GM19468 (cell line): ENCODE measurements at regions not wholly inside any gene's neighbourhood (a gene's known extent, or its start where the extent isn't known, plus 50 kb on each side); places are given as distances from the start of the nearest gene placed in this dataset.
A peak's percentile ranks its signal among the peaks of the same experiment; 100 is the strongest.
"Not testable (repeated sequence)": the region's sequence is repeated elsewhere in the genome, so short reads cannot be mapped to it uniquely, and the experiment has no call there.

Source experiments
- ATAC-seq: cut with Tn5 transposase; IDR thresholded peaks from one replicate; pipeline ENCODE4 v1.9.1; 2021; ENCODE audit warnings: mild to moderate bottlenecking, moderate library complexity, moderate number of reproducible peaks; ENCODE audit not compliant: unreplicated experiment; ENCODE audit errors: extremely low read depth

DNA sequence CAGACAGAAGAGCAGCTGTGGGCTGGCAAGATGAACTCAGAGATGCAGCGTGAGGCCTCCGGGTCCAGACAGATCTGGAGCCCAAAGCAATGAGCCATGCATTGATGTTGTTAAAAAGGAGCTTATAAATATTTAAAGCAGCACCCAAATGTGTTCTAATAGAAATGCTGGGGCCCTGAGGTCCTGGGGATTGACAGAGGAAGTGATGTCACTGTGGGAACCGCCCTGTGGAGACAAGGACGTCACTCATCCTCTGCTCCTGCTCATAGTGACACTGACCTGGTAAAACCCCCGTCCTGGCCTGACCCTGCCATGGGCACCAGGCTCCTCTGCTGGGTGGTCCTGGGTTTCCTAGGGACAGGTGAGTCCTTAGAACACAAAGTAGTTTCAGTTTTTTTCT, 197.0 kb upstream of the PRSS58 start:
- no peak for ATAC-seq

DNA sequence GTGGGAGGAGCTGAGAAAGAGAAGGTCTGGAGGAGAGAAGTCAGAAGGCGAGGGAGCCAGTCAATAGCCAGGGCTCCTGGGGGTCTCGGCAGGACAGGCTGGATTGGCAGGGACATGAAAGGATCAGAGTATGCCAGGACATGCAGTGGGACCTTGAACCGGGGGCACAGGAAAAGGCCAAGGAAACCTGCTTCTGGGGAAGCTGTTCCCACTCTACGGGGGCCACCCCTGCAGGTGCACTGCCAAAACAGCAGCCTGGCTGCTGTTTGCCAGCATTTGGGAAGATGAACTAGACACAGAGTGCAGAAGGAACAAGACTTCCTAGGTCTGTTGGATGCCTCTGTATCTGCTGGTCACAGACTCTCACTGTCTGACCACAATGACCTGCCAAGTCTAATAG, 194.9 kb upstream of the PRSS58 start:
- no peak for ATAC-seq

DNA sequence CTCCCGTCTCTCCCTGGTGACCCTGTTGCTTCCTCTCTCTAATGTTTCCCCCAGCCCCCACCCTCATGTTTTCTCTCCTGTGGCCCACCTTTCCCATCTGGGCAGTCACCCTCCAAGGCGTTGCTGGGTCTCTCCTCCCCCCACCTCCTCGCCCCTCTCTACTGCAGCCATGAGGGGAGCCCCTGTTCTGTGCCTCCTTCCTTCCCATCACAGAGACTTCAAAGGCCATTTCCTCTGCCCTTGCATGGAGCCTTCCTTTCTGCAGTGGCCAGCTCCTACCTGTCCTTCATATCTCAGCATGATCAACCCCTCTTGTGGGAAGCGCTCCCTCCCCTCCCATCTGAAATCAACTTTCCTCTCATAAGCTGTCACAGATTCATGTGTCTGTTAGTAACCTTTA, 194.0 kb upstream of the PRSS58 start:
- no peak for ATAC-seq

DNA sequence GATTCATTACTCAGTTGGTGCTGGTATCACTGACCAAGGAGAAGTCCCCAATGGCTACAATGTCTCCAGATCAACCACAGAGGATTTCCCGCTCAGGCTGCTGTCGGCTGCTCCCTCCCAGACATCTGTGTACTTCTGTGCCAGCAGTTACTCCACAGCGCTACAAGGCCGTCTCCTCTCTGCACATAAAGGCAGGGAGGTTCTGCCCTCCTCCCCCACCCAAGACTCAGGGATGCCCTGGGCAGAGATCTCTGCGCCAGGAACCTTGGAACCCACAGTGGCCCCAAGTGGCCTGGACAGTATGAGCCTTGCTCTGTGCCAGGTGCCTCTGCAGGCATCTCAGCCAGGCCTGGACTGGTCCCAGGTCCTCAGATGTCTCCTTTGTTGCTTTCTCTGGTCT, 193.4 kb upstream of the PRSS58 start:
- ATAC-seq: no peak

DNA sequence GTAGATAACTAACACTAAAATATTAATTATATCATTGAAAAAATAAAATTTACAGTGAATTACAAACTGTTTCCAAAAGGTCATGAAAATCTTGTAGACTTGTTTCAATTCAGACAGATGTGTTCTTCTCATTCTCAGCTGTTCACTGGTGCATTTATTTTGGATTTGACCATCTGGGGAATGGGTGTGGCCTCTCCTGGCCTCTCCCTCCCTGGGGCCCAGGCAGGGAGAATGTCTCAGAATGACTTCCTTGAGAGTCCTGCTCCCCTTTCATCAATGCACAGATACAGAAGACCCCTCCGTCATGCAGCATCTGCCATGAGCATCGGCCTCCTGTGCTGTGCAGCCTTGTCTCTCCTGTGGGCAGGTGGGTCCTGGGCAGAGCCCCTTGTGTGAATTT, 192.8 kb upstream of the PRSS58 start:
- ATAC-seq: no peak

DNA sequence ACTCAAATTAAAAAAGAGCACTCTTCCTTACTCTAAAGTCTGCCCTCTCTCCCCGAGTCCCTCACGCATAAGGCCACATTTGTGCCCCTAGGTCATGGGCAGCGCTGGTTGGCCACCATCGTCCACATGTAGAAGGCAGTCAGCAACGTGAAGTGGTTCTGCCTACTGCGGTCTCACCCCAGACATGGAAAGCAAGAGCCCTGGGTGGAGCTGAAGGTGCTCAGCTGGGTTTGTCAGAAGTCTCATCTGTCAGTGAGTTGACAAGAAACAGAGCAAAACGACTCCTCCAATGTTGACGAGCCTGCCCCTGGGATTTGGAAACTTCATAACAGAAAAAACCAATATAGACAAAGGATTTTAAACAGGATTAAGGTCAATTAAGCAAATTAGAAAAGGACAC, 192.3 kb upstream of the PRSS58 start:
- no peak for ATAC-seq

DNA sequence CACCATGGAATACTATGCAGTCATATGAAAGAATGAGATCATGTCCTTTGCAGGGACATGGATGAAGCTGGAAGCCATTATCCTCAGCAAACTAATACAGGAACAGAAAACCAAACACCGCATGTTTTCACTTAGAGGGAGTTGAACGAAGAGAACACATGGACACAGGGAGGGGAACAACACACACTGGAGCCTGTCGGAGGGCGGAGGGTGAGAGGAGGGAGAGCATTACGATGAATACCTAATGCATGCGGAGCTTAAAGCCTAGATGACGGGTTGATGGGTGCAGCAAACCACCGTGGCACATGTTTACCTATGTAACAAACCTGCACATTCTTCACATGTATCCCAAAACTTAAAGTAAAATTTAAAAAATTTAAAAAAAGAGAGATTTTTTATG, 191.0 kb upstream of the PRSS58 start:
- ATAC-seq: not testable (repeated sequence)

DNA sequence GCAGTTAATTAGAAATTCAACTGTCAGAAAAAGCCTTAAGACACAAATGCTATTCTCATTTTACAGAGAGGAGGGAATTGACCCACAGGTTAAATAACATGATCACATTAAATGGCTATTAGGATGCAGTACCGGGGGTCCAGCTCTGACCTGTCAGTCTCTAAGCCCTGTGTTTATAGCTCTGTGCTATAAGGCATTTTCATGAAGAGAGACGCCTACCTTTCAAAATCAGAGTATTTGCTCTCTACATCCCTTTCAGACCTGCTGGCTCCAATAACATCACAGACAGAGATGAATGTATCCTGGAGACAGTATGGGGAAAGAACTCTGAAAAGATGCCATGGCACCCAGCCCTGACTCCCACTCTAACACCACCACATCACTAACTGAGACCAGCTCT, 189.9 kb upstream of the PRSS58 start:
- ATAC-seq: no peak

DNA sequence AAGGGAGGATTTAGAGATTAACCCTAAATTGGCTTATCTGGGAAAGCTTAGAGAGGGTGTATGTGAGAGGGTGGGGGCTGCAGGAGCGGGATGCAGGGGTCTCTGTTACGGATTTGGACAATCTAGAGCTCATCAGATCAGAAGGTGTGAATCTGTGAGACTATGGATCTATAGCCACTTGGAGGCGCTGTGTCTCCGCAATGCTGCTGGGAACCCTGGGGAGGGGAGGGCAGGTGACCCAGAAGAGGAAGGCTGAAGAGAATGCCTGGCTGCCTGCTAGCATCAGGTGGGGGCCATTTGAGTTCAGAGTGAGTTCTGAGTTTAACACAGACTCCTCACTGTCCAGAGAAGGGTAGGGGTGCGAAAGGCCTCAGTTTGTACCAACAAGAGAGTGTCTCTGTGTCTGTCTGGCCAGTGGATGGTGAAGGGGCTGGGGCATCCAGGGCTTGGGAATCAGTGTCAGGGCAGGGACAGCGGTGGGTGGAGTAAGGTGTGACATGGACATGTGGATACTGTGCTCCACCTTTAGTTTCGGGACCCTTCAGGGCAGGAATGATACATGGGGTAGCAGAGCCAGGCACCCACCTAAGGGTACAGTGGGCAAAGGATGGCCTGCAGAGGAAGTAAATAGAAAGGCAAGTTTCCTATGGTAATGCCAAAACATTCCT, 187.3 kb upstream of the PRSS58 start:
- ATAC-seq: no peak

DNA sequence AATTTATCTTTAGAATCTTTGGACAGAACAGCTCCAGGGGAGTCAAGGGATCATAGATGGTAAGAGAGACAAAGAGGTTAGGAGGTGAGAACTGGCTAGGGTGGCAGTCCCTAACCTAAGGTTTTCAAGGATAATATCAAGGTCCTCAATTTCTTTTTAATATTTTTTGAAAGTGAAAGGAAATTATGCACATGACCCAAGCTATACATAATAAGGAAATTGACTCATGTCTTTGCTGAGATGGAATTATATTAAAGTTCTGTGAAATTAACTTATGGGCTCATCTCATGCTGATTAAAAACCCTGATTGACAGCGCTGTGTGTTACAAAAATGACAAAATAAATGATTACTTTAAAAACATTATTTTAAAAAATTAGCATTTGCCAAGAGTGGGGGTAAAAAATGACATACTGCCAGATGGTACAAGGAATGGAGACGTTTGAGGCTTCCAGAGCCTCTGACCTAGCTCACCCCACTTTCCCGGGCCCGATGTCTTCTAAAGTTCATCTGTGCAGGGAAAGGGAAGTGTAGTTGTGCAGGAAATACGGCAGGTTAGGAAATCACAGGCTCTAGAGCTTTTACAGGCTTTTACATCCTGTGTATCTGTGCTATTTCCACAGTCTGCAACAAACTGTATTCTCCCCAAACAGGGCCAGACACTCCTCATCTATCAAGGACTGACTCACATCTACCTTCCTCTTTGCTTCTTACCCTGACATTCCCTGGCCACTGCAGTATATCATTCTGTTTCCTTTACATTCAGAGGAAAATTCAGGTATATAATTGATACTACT, 185.6 kb upstream of the PRSS58 start:
- no peak for ATAC-seq

DNA sequence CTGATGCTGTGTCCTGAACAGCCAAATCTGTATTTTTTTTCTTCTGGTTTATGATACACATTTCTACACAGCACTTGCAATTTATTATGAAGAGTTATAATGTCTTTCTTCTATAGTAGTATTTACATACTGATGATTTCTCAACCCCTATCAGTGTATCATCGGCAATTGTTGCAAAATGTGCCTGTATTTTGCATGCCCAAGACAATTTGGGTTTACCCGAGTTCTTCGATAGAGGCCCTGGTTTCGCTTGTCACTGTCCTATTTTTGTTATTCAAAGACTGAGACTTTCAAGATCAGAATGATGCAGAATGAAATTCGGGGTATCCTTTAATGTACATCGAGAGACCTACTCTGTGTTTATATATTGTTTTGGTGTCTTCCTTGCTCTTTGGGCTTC, 184.5 kb upstream of the PRSS58 start:
- no peak for ATAC-seq

DNA sequence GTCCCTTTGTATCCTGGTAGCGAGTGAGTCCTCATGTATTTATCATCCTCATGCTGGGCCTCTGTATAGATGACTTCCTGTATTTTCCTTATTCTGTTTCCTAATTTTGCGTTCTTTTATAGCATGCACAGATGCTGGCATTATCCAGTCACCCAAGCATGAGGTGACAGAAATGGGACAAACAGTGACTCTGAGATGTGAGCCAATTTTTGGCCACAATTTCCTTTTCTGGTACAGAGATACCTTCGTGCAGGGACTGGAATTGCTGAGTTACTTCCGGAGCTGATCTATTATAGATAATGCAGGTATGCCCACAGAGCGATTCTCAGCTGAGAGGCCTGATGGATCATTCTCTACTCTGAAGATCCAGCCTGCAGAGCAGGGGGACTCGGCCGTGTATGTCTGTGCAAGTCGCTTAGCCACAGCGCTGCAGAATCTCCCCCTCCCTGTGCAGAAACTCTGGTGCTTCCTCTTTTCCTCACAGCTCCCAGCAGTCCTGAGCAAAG, 183.1 kb upstream of the PRSS58 start:
- peak; percentile 41 for ATAC-seq

DNA sequence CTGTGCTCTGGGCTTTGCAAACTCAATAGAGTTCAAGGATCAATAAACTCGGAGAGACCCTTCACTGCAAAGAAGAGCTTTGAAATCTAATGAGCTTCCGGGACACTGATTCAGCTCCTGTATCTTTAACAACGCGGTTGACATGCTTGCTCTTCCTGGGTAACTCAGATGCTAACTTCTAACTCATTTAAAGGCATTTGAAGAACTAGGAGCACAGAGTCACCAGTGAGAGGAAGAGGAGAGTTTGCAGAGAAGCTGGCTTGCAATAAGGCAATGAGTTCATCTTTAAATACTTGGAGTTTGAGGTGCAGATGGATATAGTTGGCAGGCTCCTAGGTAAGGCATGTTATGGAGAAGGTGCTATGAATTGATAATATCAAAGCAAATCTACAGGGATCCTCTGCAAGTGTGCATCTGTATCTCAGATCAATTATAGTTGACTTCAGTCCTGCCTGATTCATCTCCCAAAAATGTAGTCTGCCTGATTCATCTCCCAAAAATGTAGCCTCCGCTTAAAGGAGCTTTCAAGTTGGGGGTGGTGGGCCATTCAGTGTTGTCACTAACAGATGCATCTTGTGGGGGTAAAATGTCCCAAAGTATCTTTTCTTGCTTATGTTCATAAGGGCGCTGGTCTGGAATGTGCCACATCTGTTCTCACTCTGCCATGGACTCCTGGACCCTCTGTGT, 182.5 kb upstream of the PRSS58 start:
- ATAC-seq: no peak

DNA sequence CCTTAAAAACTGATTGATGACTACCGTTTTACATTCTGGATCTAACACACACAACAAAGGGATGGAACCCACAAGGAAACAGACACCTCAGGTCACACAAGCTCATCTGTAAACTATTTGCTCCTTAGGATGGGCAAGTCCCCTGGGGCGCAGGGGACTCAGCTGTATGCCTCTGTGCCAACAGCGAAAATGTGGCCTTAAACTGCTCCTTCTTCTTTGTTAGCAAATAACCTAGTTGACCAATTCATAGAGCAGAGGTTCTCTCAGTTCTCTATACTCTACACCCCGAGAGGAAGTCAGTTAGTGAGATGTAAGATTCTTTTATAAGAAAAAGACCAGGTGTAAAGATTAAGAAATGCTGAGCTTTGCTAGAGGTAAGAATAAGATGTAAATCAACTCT, 181.9 kb upstream of the PRSS58 start:
- peak; percentile 29 for ATAC-seq

DNA sequence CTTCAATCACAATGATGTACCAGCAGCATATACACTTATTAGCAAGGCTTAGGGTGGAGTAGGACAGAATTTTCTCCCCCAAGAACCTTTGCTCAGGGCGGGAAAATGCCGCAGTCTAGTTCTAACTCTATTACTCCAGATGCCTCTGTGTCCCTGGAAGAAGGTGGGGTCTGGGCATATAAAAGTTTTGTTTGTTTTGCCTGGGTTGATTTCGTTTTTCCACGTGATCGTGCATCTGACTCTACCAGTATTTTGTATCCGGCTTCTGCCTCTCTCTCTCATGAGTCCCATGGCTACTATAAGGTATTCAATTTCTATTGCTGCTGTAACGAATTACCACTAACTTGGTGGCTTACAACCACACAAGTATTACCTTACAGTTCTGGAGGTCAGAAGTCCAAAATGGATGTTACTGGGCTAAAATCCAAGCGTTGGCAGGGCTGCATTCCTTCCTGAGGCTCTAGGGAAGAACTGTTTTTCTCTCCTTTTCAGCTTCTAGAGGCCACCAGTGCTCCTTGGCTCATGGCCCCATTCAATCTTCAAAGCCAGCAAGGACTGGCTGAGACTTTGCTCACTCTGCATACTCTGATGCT, 181.2 kb upstream of the PRSS58 start:
- no peak for ATAC-seq

DNA sequence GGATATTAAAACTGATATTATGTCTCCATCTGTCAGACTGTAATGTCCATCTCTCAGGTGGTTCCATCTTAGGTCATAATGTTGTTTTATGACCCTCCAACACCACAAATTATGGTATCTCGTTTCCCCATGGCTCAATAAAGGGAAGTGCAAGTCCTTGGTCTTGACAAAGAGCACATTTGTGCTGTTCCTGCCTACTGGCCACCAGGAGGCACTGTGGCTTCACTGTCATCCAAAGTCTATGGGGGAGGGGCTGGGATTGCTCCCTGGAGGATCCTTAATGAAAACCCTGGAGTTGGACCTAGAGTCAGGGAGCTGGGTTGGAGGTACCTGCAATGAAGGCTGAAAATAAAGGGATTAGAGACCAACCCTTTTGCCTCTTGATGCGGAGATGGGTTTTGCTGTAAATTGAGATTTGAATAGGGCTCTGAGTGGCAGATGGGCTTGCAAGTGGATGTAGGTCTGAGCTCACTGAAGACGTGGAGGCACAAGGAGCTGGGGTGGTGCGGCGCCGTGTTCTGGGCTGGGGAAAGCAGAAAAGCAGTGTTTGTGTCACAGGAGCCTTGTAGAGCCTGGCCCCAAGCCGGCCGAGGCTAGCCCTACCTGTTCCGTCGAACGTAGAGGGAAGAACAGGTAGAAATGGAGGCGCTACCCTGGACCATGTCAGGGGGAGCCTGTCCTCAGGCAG, 180.5 kb upstream of the PRSS58 start:
- no peak for ATAC-seq

DNA sequence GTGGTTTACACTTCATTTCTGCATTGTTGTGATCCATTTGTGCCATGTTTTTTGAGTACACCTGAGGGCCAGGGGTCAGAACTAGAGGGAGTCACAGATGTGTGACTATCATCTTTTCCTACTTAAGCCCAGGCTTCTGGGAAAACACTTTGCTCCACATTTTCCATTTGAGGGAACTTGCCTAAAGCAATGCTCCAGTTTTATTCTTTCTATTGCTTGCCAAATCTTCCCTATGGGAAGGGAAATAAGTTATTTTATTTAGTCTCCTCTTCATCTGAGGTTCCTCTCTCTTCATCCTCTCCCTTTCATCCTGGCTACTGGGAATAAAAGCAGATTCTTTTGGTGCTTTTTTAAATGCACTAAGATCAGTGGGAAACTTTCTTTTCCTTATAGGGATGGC, 179.9 kb upstream of the PRSS58 start:
- no peak for ATAC-seq

DNA sequence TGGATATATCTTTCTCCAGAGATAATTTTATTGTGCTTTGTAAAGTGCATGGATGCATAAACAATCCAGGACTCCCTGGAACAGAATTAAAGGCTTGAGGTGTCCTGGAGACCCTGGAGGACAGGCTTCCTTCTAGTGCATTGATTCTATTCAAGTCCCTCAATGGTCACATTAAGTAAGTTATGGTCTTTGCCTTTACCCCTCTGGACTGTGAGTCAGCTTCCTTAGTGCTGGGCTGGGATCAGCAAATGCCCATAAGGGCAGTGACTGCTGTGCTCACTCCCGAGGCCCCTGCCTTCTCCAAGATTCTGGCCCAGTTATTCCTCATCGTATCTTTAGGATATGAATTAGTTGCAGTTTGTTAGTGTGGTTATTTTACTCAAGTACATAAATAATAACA, 178.7 kb upstream of the PRSS58 start:
- no peak for ATAC-seq

DNA sequence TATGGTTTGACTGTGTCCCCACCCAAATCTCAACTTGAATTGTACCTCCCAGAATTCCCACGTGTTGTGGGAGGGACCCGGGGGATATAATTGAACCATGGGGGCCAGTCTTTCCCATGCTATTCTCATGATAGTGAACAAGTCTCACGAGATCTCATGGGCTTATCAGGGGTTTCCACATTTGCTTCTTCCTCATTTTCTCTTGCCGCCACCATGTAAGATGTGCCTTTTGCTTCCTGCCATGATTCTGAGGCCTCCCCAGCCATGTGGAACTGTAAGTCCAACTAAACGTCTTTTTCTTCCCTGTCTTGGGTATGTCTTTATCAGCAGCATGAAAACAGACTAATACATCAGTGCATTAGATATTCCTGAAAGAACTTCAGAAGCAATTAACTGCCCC, 177.7 kb upstream of the PRSS58 start:
- not testable (repeated sequence) for ATAC-seq

DNA sequence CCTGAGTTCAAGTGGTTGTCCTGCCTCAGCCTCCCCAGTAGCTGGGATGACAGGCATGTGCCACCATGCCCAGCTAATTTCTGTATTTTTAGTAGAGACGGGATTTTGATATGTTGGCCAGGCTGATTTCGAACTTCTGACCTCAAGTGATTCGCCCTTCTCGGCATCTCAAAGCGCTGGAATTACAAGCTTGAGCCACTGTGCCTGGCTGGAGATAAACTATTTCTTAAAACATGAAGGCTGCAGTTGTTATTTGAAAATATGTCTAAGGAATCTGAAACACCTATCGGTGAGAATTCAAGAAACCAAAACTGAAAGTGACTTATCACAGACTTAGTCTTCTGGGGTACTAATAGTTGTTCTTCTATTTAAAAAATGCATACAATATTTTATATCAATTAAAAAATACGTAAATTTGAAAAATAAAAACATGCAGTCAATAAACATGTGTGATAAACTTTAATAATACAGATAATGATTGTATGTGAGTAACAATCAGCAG, 176.9 kb upstream of the PRSS58 start:
- ATAC-seq: no peak
